GM23338 (cell line): ENCODE measurements at regions not wholly inside any gene's neighbourhood (a gene's known extent, or its start where the extent isn't known, plus 50 kb on each side); places are given as distances from the start of the nearest gene placed in this dataset.

ENCODE experiments used
- ATAC-seq: fragments of 200-7000 bp; cut with Tn5 transposase; 3 replicates; pipeline ENCODE4 v1.9.1; 2020
- DNase-seq: peaks from one replicate; pipeline ENCODE4 v3.0.0-alpha.2; 2015; ENCODE audit warnings: low spot score
- H2AFZ ChIP-seq: fragments of 200-600 bp; sonication (generic); 2 replicates; pipeline ENCODE4 v1.8.0; 2016; ENCODE audit warnings: antibody characterized with exemption, mild to moderate bottlenecking, moderate library complexity
- H3F3A ChIP-seq: fragments of 200-600 bp; sonication (generic); replicated peaks from 2 replicates; pipeline ENCODE4 v1.8.0; 2017; ENCODE audit warnings: antibody characterized with exemption, mixed run types, low read depth
- H3K27ac ChIP-seq: fragments of 200-600 bp; sonication (generic); 2 replicates; pipeline ENCODE4 v1.6.1; 2016; ENCODE audit warnings: low read depth
- H3K27me3 ChIP-seq: fragments of 200-600 bp; sonication (generic); 2 replicates; pipeline ENCODE4 v1.8.0; 2016; ENCODE audit warnings: mild to moderate bottlenecking, mixed run types, moderate library complexity; ENCODE audit not compliant: insufficient read depth
- H3K36me3 ChIP-seq: fragments of 200-600 bp; sonication (generic); 2 replicates; pipeline ENCODE4 v1.8.0; 2016; ENCODE audit warnings: mild to moderate bottlenecking; ENCODE audit not compliant: insufficient read depth
- H3K4me1 ChIP-seq: fragments of 200-600 bp; sonication (generic); 2 replicates; pipeline ENCODE4 v1.8.0; 2016; ENCODE audit warnings: mild to moderate bottlenecking, moderate library complexity; ENCODE audit not compliant: insufficient read depth
- H3K4me2 ChIP-seq: fragments of 200-600 bp; sonication (generic); 2 replicates; pipeline ENCODE4 v1.7.1; 2017; ENCODE audit warnings: mixed run types
- H3K4me3 ChIP-seq: fragments of 200-600 bp; sonication (generic); 2 replicates; pipeline ENCODE4 v1.6.1; 2016; ENCODE audit warnings: mixed run types
- H3K79me2 ChIP-seq: fragments of 200-600 bp; sonication (generic); replicated peaks from 2 replicates; pipeline ENCODE4 v1.8.0; 2017; ENCODE audit warnings: mild to moderate bottlenecking; ENCODE audit not compliant: insufficient read depth
- H3K9me2 ChIP-seq: fragments of 200-600 bp; sonication (generic); 2 replicates; pipeline ENCODE4 v1.8.0; 2017; ENCODE audit not compliant: insufficient read depth
- H4K20me1 ChIP-seq: fragments of 200-600 bp; sonication (generic); replicated peaks from 2 replicates; pipeline ENCODE4 v1.8.0; 2017; ENCODE audit warnings: mild to moderate bottlenecking; ENCODE audit not compliant: insufficient read depth
- H3K27ac Mint-ChIP-seq: 2 replicates; pipeline ENCODE4 v1.8.0; 2020; ENCODE audit warnings: inconsistent platforms, mild to moderate bottlenecking, moderate library complexity, mixed read lengths
- H3K27me3 Mint-ChIP-seq: 3 replicates; pipeline ENCODE4 v1.8.0; 2022; ENCODE audit warnings: low read depth, mild to moderate bottlenecking, moderate library complexity, mixed read lengths, inconsistent platforms; ENCODE audit not compliant: insufficient read depth, poor library complexity
- H3K36me3 Mint-ChIP-seq: 3 replicates; pipeline ENCODE4 v1.8.0; 2021; ENCODE audit warnings: low read depth, mild to moderate bottlenecking, inconsistent platforms, moderate library complexity, mixed read lengths
- H3K4me1 Mint-ChIP-seq: 3 replicates; pipeline ENCODE4 v1.8.0; 2020; ENCODE audit warnings: mild to moderate bottlenecking, inconsistent platforms, mixed read lengths
- H3K4me3 Mint-ChIP-seq: 3 replicates; pipeline ENCODE4 v1.8.0; 2021; ENCODE audit warnings: moderate library complexity, mild to moderate bottlenecking, inconsistent platforms, mixed read lengths
- H3K9me3 Mint-ChIP-seq: 3 replicates; pipeline ENCODE4 v1.8.0; 2020; ENCODE audit warnings: moderate library complexity, mild to moderate bottlenecking, inconsistent platforms, mixed read lengths
- CREB1 ChIP-seq: fragments of 250-450 bp; sonication (Bioruptor Pico); IDR thresholded peaks from 2 replicates; pipeline ENCODE4 v1.5.0; 2020; ENCODE audit warnings: low read depth, mild to moderate bottlenecking, moderate library complexity
- CTCF ChIP-seq, 2 experiments: fragments of 200-600 bp in 1 of 2; sonication (generic) in 1 of 2; conservative IDR thresholded peaks; 2 replicates each; pipeline versions ENCODE4 v1.5.1 to v1.6.1; 2016 to 2017; ENCODE audit warnings: antibody characterized with exemption in 2 of 2, low read depth in 2 of 2, mild to moderate bottlenecking in 2 of 2, moderate library complexity in 1 of 2
- NANOG ChIP-seq: IDR thresholded peaks from 2 replicates; pipeline ENCODE4 v1.6.1; 2016; ENCODE audit warnings: antibody characterized with exemption, borderline replicate concordance
- STAT1 ChIP-seq: IDR thresholded peaks from one replicate; pipeline ENCODE4 v1.6.1; 2016; ENCODE audit warnings: antibody characterized with exemption; ENCODE audit not compliant: unreplicated experiment
- ZNF114 ChIP-seq: fragments of 250-450 bp; sonication (Bioruptor Pico); IDR thresholded peaks from 2 replicates; pipeline ENCODE4 v1.5.0; 2020; ENCODE audit warnings: mild to moderate bottlenecking, moderate library complexity
- ZNF331 ChIP-seq: fragments of 250-450 bp; sonication (Bioruptor Pico); IDR thresholded peaks from 2 replicates; pipeline ENCODE4 v1.5.0; 2020; ENCODE audit warnings: low read depth, mild to moderate bottlenecking, moderate library complexity
- TF ChIP-seq, protein P1 (sequence below): fragments of 250-450 bp; sonication (Bioruptor Pico); IDR thresholded peaks from 2 replicates; pipeline ENCODE4 v1.5.0; 2020; ENCODE audit warnings: mild to moderate bottlenecking, moderate library complexity

DNA sequence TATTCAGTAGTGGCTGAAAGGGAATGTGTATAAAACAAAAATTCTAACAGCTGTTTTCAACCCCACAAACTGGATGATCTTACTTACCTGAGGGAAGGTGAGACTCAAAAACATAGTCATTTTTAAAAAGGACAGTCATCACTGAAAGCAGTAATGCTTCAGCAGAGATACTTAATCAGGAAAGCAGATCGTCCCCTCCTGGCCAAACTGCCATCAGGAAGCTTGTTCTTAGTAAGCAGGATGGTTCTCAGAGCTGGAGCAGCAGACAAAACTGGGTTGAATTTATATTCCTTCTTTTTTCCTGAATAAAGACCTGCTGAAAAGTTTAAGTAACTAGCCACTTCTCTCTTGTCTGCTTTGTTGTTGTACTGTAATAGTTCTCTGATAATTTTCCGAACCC, 1156.5 kb downstream of the OLFM4 start:
- H3K4me1 Mint-ChIP-seq = peaks cover 37% of the 10 kb centered on the region
- TF ChIP-seq NANOG (no peak), CTCF (conservative IDR thresholded peaks at IDR 0.05; ENCODE audit: low read depth in 2 of 2) (peak; percentile 21 to 48; a peak in 3 of 4 replicates)
- peak; percentile 64 for ATAC-seq
- peaks cover 3% of the 10 kb centered on the region for H3K27me3 Mint-ChIP-seq
- Histone ChIP-seq H3K79me2 (no peaks in the 10 kb centered on the region), H3K4me3 (no peak overlapping the region), H3K4me2 (no peak overlapping the region), H4K20me1 (no peaks in the 10 kb centered on the region), H3K36me3 (no peaks in the 10 kb centered on the region), H3K27ac (no peak overlapping the region), H3K9me2 (no peaks in the 10 kb centered on the region; the same call in 1 of the 2 replicates), H3F3A (no peaks in the 10 kb centered on the region), H2AFZ (no peak overlapping the region), H3K27me3 (no peaks in the 10 kb centered on the region), H3K4me1 (peaks cover 36% of the 10 kb centered on the region)
- H3K27ac Mint-ChIP-seq = no peak overlapping the region; the same call in 1 of the 2 replicates
- H3K9me3 Mint-ChIP-seq = no peaks in the 10 kb centered on the region
- DNase-seq = peak; percentile 32
- H3K4me3 Mint-ChIP-seq = no peak overlapping the region
- H3K36me3 Mint-ChIP-seq = no peaks in the 10 kb centered on the region; the same call in 2 of the 3 replicates

GRCh38 chr13:54185785-54186184, 1157.2 kb downstream of the OLFM4 start:
- no peaks in the 10 kb centered on the region; the same call in 1 of the 2 replicates for H3K9me2 ChIP-seq
- no peak overlapping the region for H2AFZ ChIP-seq
- TF ChIP-seq CREB1 (CRISPR knock-in tag) (no peak), STAT1 (no peak), CTCF (conservative IDR thresholded peaks at IDR 0.05; ENCODE audit: low read depth in 2 of 2) (peak; percentile 87 to 97), NANOG (no peak), ZNF114 (CRISPR knock-in tag) (no peak), ZNF331 (CRISPR knock-in tag) (no peak)
- TF ChIP-seq, protein P1, sequence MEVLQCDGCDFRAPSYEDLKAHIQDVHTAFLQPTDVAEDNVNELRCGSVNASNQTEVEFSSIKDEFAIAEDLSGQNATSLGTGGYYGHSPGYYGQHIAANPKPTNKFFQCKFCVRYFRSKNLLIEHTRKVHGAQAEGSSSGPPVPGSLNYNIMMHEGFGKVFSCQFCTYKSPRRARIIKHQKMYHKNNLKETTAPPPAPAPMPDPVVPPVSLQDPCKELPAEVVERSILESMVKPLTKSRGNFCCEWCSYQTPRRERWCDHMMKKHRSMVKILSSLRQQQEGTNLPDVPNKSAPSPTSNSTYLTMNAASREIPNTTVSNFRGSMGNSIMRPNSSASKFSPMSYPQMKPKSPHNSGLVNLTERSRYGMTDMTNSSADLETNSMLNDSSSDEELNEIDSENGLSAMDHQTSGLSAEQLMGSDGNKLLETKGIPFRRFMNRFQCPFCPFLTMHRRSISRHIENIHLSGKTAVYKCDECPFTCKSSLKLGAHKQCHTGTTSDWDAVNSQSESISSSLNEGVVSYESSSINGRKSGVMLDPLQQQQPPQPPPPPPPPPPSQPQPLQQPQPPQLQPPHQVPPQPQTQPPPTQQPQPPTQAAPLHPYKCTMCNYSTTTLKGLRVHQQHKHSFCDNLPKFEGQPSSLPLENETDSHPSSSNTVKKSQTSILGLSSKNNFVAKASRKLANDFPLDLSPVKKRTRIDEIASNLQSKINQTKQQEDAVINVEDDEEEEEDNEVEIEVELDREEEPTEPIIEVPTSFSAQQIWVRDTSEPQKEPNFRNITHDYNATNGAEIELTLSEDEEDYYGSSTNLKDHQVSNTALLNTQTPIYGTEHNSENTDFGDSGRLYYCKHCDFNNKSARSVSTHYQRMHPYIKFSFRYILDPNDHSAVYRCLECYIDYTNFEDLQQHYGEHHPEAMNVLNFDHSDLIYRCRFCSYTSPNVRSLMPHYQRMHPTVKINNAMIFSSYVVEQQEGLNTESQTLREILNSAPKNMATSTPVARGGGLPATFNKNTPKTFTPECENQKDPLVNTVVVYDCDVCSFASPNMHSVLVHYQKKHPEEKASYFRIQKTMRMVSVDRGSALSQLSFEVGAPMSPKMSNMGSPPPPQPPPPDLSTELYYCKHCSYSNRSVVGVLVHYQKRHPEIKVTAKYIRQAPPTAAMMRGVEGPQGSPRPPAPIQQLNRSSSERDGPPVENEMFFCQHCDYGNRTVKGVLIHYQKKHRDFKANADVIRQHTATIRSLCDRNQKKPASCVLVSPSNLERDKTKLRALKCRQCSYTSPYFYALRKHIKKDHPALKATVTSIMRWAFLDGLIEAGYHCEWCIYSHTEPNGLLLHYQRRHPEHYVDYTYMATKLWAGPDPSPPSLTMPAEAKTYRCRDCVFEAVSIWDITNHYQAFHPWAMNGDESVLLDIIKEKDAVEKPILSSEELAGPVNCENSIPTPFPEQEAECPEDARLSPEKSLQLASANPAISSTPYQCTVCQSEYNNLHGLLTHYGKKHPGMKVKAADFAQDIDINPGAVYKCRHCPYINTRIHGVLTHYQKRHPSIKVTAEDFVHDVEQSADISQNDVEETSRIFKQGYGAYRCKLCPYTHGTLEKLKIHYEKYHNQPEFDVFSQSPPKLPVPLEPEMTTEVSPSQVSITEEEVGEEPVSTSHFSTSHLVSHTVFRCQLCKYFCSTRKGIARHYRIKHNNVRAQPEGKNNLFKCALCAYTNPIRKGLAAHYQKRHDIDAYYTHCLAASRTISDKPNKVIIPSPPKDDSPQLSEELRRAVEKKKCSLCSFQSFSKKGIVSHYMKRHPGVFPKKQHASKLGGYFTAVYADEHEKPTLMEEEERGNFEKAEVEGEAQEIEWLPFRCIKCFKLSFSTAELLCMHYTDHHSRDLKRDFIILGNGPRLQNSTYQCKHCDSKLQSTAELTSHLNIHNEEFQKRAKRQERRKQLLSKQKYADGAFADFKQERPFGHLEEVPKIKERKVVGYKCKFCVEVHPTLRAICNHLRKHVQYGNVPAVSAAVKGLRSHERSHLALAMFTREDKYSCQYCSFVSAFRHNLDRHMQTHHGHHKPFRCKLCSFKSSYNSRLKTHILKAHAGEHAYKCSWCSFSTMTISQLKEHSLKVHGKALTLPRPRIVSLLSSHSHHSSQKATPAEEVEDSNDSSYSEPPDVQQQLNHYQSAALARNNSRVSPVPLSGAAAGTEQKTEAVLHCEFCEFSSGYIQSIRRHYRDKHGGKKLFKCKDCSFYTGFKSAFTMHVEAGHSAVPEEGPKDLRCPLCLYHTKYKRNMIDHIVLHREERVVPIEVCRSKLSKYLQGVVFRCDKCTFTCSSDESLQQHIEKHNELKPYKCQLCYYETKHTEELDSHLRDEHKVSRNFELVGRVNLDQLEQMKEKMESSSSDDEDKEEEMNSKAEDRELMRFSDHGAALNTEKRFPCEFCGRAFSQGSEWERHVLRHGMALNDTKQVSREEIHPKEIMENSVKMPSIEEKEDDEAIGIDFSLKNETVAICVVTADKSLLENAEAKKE (CRISPR knock-in tag) = no peak
- no peak overlapping the region for H3K4me3 ChIP-seq
- H3K27ac Mint-ChIP-seq = peak overlapping the region; percentile 88; the same call in 1 of the 2 replicates
- peaks cover 38% of the 10 kb centered on the region for H3K4me1 ChIP-seq
- no peaks in the 10 kb centered on the region for H3K27me3 ChIP-seq
- no peaks in the 10 kb centered on the region for H3K36me3 ChIP-seq
- ATAC-seq (peak; percentile 95), DNase-seq (peak; percentile 88)
- H3K9me3 Mint-ChIP-seq = no peaks in the 10 kb centered on the region
- no peak overlapping the region for H3K4me3 Mint-ChIP-seq
- H3K27ac ChIP-seq = no peak overlapping the region
- H3K4me2 ChIP-seq = no peak overlapping the region
- peaks cover 3% of the 10 kb centered on the region for H3K27me3 Mint-ChIP-seq
- no peaks in the 10 kb centered on the region; the same call in 2 of the 3 replicates for H3K36me3 Mint-ChIP-seq
- no peaks in the 10 kb centered on the region for H4K20me1 ChIP-seq
- H3K79me2 ChIP-seq = no peaks in the 10 kb centered on the region
- H3K4me1 Mint-ChIP-seq = peaks cover 37% of the 10 kb centered on the region
- no peaks in the 10 kb centered on the region for H3F3A ChIP-seq
